ENCODE measurements at regions not wholly inside any gene's neighbourhood (a gene's known extent, or its start where the extent isn't known, plus 50 kb on each side); places are given as distances from the start of the nearest gene placed in this dataset.
A peak's percentile ranks its signal among the peaks of the same experiment; 100 is the strongest.
"Not testable (repeated sequence)": the region's sequence is repeated elsewhere in the genome, so short reads cannot be mapped to it uniquely, and the experiment has no call there.

DNA sequence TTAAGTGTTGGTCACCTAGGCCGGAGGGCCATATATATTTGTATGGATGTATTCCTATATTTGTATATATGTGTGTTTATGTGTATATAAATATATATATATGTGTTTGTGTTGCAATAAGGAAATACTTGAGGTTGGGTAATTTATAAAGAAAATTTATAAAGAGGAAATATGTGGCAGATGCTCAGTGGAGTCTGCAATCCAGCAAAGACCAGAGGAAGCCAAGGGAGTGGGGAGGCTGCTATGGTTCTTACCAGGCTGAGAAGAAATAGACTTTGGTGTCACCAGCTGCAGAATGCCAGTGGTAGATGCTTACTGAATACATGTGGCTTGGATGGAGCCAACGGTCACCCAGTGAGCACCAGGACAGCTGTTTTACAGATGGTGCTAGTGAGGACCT, 97.4 kb upstream of the ELOVL5 start:
- DNase-seq: no peak

DNA sequence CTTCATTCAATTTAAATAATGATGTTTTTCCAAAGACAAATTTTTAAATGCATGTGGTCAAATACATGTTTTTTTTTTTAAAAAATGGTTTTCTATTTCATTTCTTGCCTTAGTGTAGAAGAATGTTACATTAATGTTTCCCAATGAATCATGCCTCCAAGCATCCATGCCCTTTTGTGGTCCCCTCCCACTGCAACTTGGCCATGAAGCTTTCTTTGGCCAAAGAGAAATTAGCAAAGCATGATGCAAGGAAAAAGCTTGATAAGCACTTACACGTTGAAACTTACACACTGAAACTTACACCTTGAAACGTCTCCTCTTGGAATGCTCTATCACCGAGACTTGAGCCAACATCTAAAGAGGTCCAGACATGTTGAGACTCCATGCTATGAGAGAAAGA, 93.0 kb upstream of the ELOVL5 start:
- no peak for DNase-seq

DNA sequence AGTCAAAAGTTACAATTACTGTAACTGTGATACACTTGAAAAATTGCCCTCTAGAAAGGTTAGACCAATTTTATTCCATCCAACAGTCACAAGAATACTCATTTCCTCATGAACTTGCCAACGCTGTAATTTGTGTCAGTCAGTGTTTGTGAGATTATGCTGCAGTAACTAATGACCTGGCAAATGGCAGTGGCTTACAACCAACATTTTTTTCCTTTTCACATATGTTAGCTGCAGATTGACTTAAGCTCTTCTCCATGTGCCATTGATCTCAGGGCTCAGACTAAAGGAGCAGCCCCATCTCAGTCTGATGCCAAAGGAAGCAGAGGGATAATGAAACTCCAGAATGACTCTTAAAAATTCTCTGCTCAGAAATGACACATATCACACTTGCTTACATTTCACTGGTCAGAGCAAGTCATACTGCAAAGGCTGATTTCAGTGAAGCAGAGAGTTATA, 92.3 kb upstream of the ELOVL5 start:
- no peak for DNase-seq

DNA sequence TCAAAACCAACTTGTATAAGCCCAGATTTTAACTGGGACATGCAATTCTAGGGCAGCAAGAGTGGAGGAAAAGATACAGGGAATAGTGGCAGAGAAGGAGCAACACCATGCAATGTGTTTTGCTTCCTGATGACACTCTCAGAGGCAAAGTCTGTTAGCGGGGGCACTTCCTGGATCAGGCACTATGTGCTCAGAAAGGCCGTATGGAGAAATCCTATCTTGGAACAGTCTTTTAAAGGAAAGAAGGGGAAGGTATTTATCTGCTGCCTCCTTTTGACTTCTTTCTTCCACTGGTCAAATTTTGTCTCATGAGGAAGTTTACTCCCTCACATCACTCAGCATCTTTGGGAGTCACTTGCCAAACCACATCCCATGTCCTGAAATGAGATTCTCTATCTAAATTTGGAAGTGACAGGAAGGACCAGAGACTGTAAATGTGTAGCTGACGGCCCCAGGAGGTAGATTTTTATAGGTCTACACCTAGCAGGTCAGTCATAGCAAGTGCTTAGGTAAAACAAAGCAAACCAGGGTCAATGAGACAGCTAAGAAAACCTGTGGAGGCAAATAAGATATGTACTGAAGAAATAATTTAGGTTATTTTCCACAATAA, 91.7 kb upstream of the ELOVL5 start:
- no peak for DNase-seq

DNA sequence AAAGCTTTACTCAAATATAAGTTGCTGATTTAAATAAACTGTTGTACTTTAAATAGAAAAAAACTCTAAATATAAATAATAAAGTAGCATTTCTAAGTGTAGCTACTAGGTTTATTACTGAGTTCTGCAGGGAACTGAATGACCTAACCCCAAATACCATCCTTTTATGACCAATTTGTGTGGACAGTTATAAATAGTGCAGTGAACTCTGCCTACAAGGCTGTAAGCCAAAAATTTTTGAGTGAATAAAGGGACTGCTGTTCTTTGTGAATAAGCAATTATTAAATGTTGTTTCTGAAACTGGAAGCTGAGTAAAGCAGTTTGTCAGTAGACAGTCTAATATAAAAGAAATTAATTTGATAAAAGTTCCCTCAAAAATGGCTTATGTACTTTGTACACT, 90.8 kb upstream of the ELOVL5 start:
- no peak for DNase-seq

DNA sequence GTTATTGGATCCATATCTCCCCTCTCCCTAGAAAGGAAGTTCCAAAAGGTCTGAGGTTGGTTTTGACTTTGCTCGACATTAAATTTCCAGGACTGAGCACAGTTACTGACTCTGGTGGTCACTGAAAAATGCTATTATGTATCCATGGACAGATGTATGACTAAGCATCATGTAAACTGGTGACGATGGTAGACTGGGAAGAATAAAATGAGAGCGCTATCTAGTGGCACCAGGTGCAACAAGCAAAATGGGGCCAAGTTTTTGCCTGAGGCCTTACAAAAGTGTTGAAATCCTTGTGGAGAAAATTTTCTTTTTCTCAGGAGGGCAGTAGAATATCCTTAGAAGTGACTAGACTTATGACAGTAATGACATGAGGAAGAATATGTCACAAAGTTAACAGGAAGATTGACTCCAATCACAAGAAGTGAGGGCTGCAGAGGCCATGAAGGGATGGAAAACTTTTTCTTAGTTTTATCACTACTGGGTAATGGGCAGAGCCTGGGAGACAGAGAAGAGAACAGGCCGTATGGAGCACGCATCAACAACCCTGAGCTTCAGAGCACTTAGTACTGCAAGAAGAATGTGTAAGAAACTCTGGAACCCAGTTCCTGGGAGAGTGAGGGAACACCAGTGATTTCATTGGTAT, 88.9 kb upstream of the ELOVL5 start:
- DNase-seq: peak; percentile 25 to 47

DNA sequence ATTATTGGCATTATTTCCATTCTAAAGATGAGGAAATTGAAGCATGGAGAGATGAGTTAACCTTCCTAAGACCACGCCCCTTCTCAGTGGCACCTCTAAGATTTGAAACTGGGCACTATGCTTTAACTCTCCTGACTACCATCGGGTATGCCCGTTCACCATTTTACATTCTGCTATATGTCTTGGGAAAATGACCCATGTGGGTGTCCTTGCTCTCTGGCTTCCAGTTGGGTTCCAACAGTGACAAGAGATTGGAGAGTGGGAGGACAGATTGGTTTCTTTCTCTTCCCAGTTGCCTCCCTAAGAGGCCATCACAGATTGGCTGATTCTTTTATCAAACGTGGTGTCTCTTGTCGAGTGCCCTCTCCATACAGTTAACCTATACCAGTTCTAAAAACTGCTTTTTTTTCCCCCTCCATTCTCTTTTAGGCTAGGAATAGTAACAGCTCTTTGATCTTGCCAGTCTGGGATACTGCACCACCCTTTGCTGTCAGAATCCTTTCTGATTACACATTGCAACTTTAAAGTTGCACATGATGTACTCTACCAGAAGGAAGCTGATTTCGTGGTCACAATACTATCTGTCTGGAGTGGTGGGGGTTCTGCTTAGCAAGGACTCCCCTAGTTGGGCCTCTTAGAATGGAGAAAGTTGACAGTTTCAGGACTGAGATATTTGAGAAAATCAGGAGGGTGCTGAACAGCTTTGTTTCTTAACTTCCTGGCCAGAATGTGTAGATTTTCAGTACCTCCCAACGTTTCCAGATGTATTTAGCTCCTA, 88.0 kb upstream of the ELOVL5 start:
- no peak for DNase-seq

DNA sequence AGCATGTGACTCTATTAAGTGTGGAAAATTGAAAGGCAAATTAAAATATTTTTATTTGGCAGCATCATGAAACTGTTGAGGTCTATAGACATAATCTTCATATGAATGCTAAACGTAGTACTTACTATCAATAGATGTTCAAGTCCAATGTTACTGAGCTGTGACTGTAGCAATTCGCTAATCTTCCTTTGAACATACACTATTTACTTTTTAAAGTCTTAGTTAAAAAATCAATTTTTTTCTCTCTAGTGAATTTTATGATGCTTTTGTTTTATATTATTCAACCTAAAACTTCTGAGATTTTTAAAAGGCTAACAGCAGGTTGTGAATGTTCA, 85.2 kb upstream of the ELOVL5 start:
- no peak for DNase-seq

DNA sequence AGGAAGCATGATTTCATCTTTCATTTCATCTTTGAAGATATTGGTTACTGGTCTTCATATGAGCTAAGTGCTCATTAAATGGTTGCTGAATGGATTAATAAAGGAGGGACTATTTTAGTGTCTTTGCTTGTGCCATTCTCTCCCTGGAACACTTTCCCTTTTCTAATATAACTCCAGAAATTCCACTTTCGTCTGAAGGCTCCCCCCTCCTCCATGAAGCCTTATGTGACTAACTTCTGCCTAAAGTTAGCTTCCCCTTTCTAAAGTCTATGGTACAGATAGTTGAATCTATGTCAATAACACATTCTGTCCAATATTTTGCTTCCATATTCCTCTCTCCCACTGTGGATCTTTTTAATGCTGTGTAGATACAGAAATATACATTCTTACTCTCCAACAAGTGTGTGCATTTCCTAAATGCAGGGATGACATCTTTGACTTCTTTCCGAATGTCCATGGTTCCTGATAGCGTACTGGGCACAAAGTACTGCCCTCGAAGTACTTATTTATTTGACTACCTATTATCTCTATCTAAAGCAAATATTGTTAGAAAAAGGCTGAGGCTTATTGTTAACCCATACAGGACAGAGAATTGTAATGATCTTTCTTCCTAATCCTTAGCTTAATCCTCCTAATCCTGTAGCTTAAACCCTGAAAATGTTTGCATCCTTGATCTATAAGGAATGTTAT, 84.7 kb upstream of the ELOVL5 start:
- DNase-seq: no peak

DNA sequence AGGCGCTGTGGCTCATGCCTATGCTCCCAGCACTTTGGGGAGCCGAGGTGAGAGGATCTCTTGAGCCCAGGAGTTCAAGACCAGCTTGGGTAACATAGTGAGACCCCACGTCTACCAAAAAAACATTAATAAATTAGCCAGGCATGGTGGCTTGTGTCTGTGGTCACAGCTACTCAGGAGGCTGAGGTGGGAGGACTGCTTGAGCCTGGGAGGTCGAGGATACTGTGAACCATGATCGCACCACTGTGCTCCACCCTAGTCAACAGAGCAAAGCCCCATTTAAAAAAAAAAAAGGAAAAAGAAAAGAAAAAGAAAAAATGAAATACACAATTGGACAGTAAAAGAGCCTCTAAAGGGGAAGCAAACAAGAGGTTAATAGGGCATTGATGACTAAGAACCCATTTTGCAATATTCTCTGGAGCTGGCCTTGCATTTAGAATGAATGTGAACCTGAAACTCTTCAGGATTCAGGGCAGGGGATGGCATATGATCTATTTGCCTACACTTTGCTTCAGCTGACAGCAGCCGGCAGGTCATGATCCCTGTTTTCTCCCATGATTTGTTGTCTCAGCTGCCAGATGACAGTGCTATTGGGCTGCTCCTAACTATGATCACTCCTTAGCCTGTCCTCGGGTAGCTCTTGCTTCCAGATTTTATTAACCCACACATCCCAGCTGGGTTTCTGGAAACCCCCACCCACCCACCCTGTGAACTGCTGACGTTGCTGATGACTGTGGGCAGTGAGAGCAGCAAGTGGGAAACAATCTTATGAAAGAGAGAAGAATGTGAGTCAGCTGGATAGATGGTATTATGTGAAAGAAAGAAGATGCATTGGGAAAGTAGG, 83.8 kb upstream of the ELOVL5 start:
- peak in 1 of 2 donors; percentile 10 for DNase-seq

DNA sequence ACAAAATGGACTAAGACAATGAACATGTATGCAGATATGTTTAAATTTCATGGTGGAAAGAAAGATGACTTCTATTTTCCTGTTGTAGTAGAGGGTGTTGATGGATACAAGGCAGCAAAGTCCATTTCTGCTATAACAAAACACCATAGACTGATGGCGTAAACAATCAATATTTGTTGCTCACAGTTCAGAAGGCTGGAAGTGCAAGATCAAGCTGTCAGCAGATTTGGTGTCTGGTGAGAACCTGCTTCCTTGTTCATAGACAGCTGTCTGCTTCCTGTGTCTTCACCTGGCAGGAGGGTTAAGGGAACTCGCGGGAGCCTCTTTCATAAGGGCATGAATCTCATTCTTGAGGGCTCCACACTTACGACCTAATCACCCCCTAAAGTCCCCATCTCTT, 83.0 kb upstream of the ELOVL5 start:
- DNase-seq: no peak

DNA sequence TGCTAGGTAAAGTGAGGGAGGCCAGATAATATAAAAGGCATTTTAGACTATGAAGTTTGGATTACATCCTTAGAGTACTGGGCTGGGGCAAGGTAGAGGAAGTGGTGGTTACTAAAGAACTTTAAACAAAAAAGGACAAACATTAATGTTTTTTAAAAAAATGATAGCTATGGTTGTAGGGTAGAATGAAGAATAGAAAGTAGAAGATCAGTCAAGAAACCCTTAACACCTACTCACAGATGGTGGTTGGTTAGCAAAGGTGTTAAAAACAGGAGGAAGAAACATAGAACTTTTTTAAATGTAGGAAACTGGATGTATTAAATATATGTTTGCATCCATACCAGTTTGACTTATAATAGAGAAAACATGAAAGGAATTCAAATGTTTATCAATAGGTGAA, 80.7 kb upstream of the ELOVL5 start:
- DNase-seq: no peak

DNA sequence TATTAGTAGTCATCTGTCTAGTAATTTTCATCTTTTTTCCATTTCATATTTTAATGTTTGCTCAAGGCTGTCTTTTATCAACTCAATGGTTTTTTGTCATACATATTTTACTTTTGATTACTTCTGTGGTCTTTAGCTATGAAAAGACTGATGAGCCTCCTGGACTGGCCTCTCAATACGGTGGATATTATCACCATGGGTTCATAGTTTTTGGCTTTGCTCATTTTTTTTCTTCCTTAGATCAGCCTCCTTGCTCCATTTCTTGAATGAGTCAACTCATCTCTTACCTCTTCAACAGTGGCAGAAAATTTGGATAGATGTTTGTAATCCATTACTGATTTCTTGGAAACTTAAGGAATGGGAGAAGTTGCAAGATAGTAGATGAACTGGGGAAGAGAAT, 80.1 kb upstream of the ELOVL5 start:
- DNase-seq: no peak

DNA sequence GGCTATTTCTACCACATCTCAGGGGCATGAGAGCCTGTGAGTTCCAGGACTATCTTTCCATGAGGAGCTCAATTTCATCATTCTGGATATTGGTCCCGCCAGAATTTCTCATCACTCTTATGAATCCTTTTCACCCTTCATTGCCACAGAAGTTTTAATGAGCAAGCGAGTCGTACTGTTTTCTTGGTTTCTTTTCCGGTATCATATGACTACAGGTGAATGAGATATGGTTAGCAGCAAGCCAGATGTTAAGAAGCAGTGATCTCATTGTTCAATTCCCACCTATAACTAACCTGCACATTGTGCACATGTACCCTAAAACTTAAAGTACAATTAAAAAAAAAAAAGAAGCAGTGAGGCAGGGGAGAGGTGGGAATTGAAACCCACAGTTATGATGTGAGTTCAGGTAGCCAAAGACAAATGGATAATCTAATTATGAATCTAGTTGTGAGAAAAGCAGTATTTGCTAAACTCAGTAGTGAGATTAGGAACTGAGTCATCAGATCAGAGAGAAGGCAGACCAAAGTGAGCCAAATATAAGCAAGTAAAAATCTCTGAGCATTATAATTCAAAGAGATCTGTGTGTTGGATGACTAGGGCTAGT, 78.0 kb upstream of the ELOVL5 start:
- no peak for DNase-seq

DNA sequence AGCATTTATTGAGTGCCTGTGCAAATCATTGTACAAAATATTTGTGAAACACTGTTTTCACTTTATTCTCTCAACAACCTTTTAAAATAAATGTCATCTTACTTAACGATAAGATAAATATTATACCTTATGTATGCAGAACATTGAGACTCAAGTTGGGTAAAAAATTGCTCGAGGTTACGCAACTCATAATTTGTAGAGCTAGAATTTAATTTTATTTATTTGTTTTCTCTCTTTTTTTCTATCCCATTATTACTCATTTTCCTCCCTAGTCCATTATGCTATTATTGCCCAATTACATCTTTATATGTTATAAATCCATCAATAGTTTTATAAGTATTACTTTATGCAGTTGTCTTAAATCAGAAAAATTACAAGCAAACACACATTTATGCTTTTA, 77.4 kb upstream of the ELOVL5 start:
- no peak for DNase-seq

DNA sequence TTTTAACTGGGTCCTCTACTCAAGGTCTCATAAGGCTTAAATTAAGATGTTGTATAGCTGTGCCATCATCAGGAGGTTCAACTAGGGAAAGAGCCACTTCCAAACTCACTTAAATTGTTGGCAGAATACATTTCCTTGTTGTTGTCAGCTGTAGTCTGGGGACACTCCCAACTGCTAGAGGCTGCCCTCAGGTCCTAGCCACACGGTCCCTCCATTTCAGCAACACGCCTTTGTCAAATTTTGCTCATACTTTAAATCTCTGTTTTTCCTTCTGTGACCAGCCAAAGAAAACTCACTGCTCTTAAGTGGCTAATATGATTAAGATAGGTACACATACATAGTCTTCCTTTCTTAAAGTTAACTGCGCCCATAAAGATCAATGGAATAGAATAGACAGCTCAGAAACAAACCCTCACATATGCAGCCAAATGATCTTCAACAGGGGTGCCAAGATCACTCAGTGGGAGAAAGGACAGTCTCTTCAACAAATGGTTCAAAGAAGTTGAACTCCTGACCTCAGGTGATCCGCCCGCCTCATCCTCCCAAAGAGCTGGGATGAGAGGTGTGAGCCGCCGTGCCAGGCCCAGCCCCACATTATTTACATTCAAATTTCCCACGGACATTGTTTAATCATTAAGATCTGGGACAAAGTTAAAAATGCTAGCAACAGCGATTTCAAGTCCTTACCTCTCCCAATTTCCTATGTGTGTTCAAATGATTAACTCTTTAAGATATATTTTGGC, 76.4 kb upstream of the ELOVL5 start:
- no peak for DNase-seq

DNA sequence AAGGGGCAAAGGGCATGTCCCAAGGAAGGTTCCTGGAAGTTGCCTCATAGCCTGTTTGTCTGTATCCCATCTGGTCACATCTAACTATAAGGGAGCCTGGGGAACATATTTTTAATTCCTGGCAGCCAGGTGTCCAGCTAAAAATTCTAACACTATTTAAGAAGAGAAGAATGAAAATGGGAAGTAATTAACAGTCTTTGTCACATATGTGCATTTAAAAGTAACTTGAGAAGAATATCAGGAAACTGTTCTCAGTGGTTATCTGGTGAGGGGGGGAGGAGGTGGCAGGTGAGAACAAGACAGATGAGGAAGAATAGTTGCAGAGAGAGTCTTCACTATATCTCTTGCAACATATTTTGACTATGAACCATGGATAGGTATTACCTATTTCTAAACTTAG, 75.5 kb upstream of the ELOVL5 start:
- no peak for DNase-seq

DNA sequence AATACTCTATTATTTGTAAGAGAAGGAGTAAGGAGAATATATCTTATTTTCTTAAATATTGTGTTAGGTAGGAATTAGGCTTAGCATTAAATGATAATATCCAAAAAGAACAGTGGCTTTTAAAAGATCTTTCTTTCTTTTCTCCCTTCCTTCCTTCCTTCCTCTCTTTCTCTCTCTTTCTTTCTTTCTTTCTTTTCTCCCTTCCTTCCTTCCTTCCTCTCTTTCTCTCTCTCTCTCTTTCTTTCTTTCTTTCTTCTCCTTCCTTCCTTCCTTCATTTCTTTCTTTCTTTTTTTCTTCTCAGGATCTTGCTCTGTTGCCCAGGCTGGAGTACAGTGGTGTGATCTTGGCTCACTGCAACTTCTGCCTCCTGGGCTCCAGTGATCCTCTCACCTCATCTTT, 74.8 kb upstream of the ELOVL5 start:
- DNase-seq: not testable (repeated sequence)

DNA sequence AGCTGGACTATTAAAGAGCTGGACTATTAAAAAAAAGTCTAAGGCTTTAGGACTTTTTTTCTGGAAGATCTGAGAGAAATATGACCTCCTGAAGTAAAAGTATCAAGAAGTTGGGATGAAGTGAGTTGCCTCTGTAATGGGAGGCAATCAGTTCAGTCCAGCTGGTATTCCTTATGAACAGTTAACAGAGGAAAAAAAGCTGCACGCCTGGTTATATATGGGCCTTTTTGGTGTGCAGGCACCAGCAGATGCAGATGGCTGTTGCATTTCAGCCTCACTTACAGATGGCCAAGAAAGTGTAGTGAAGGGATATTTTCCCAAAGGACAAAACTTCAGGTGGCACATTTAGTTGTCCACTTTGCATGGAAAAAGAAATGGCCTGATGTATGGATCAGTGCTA, 70.3 kb upstream of the ELOVL5 start:
- DNase-seq: no peak

DNA sequence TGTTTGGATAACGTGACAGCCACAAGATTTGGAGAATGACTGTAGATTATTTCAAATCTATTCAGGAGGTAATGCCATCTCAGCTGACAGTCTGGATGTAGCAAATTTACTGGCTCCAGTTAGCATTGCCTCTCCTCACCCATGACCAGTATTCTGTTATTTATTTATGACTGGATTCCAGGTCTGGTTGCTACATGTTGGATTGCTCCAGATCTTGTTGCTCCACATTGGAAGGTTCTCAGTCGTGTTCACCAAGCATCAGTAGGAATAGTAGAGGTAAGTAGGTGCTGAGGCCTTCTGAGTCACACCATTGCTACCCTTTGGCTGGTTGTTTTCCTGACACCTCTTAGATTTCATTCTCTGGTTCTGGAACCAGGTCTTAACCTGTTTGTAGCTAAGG, 69.5 kb upstream of the ELOVL5 start:
- no peak for DNase-seq

DNA sequence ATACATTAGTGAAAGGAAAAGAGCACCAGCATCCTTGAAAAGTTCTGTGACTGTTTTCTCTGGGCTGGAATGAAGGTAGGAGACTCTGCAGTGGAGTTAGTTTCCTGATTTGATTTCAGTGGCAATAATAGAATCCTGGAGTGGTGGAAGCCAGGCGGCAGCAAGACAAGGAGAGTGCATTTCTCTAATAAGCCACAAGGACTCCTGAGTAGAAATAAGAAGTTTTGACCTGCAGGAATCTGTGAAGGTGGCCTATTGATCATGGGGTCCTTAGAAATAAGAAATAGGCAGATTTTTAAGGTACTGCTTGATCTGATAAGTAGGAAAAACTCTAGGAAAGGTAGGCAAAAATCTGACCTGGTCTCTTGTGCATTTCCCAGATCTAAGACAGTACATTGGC, 68.4 kb upstream of the ELOVL5 start:
- DNase-seq: no peak

DNA sequence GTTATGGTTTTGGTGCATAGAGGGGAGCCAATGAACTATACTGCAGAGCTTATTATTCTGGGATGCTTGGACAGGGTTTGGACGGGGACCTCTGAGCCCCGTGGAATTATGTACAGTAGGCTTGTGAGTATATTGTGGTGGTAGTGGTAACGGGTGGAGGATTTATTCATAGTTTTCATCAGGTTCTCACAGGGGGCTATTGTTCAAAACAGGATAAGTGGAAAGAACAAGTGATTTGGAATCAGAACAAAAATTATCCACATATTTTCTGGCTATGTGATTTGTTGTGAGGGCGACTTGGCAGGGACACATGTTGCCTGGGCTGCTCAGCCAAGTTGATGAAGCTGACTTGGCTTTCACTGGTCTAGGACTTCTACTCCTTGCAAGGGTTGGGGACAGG, 64.6 kb upstream of the ELOVL5 start:
- DNase-seq: no peak

Measured in CD4-positive, alpha-beta T cell treated with Interferon alpha-2 for 1 hour (primary cell).